WTC11 (cell line): ENCODE measurements at regions not wholly inside any gene's neighbourhood (a gene's known extent, or its start where the extent isn't known, plus 50 kb on each side); places are given as distances from the start of the nearest gene placed in this dataset.
"Not testable (repeated sequence)": the region's sequence is repeated elsewhere in the genome, so short reads cannot be mapped to it uniquely, and the experiment has no call there.

Experiments used
- ATF1 ChIP-seq: sonication (generic); formaldehyde crosslinking; IDR thresholded peaks from 2 replicates; pipeline ENCODE4 v1.8.1; 2023; ENCODE audit warnings: mild to moderate bottlenecking, moderate library complexity, missing genetic modification reagents
- CREB1 ChIP-seq: sonication (generic); formaldehyde crosslinking; IDR thresholded peaks from 2 replicates; pipeline ENCODE4 v1.8.0; 2023; ENCODE audit warnings: mild to moderate bottlenecking, missing genetic modification reagents
- EMX1 ChIP-seq: fragments of 250-450 bp; sonication (Bioruptor Pico); IDR thresholded peaks from 2 replicates; pipeline ENCODE4 v1.8.0; 2021; ENCODE audit warnings: mild to moderate bottlenecking
- FOXK1 ChIP-seq: sonication (generic); formaldehyde crosslinking; IDR thresholded peaks from 2 replicates; pipeline ENCODE4 v1.8.0; 2022; ENCODE audit warnings: mild to moderate bottlenecking, moderate library complexity, missing genetic modification reagents
- HMGXB4 ChIP-seq: sonication (generic); formaldehyde crosslinking; IDR thresholded peaks from 2 replicates; pipeline ENCODE4 v1.8.1; 2023; ENCODE audit warnings: mild to moderate bottlenecking, moderate library complexity, missing genetic modification reagents
- JUN ChIP-seq: sonication (generic); formaldehyde crosslinking; IDR thresholded peaks from 2 replicates; pipeline ENCODE4 v1.8.0; 2023; ENCODE audit warnings: mild to moderate bottlenecking, missing genetic modification reagents
- KAT7 ChIP-seq: sonication (generic); formaldehyde crosslinking; IDR thresholded peaks from 2 replicates; pipeline ENCODE4 v1.8.1; 2023; ENCODE audit warnings: missing genetic modification reagents, mild to moderate bottlenecking, borderline replicate concordance
- SMAD3 ChIP-seq: sonication (generic); formaldehyde crosslinking; IDR thresholded peaks from 2 replicates; pipeline ENCODE4 v1.8.0; 2022; ENCODE audit warnings: missing genetic modification reagents, mild to moderate bottlenecking, borderline replicate concordance
- ZNF219 ChIP-seq: sonication (generic); formaldehyde crosslinking; IDR thresholded peaks from 2 replicates; pipeline ENCODE4 v1.8.0; 2023; ENCODE audit warnings: missing genetic modification reagents, mild to moderate bottlenecking, borderline replicate concordance
- ZNF317 ChIP-seq: sonication (generic); formaldehyde crosslinking; IDR thresholded peaks from 2 replicates; pipeline ENCODE4 v1.8.1; 2023; ENCODE audit warnings: low read depth, mild to moderate bottlenecking, moderate library complexity, missing genetic modification reagents, borderline replicate concordance
- TF ChIP-seq, protein P1 (sequence below): sonication (generic); formaldehyde crosslinking; IDR thresholded peaks from 2 replicates; pipeline ENCODE4 v1.8.1; 2023; ENCODE audit warnings: mild to moderate bottlenecking, missing genetic modification reagents
- TF ChIP-seq, protein P2 (sequence below): fragments of 200-600 bp; IDR thresholded peaks from 2 replicates; pipeline ENCODE4 v1.8.0; 2022; ENCODE audit warnings: antibody characterized with exemption
- TF ChIP-seq, protein P3 (sequence below): sonication (generic); formaldehyde crosslinking; IDR thresholded peaks from 2 replicates; pipeline ENCODE4 v1.8.0; 2022; ENCODE audit warnings: mild to moderate bottlenecking, missing genetic modification reagents

DNA sequence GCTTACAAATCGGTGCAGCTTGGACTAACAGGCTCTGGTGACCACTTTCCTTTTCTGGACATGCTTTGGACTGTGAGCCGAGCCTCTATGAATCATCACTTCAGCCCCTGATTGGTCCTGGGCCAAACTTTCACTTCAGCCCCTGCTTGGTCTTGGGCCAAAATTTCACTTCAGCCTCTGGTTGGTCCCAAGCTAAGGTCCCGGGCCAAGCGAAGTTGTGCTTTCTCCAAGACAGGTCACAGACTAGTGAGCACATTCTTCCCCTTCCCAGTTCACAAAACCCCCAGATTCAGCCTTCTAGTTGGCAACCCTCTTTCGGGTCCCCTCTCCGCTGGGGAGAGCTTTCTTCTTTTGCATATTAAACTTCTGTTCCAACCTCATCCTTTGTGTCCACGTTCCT, 171.0 kb upstream of the ZNG1E start:
- TF ChIP-seq ZNF317 (CRISPR knock-in tag); KAT7 (CRISPR knock-in tag); FOXK1 (CRISPR knock-in tag); HMGXB4 (CRISPR knock-in tag); CREB1; SMAD3 (CRISPR knock-in tag); EMX1; ATF1 (CRISPR knock-in tag); JUN (CRISPR knock-in tag); ZNF219 (CRISPR knock-in tag): not testable (repeated sequence)
- TF ChIP-seq, protein P1, sequence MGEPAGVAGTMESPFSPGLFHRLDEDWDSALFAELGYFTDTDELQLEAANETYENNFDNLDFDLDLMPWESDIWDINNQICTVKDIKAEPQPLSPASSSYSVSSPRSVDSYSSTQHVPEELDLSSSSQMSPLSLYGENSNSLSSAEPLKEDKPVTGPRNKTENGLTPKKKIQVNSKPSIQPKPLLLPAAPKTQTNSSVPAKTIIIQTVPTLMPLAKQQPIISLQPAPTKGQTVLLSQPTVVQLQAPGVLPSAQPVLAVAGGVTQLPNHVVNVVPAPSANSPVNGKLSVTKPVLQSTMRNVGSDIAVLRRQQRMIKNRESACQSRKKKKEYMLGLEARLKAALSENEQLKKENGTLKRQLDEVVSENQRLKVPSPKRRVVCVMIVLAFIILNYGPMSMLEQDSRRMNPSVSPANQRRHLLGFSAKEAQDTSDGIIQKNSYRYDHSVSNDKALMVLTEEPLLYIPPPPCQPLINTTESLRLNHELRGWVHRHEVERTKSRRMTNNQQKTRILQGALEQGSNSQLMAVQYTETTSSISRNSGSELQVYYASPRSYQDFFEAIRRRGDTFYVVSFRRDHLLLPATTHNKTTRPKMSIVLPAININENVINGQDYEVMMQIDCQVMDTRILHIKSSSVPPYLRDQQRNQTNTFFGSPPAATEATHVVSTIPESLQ (CRISPR knock-in tag), result not testable (repeated sequence)
- TF ChIP-seq, protein P2, sequence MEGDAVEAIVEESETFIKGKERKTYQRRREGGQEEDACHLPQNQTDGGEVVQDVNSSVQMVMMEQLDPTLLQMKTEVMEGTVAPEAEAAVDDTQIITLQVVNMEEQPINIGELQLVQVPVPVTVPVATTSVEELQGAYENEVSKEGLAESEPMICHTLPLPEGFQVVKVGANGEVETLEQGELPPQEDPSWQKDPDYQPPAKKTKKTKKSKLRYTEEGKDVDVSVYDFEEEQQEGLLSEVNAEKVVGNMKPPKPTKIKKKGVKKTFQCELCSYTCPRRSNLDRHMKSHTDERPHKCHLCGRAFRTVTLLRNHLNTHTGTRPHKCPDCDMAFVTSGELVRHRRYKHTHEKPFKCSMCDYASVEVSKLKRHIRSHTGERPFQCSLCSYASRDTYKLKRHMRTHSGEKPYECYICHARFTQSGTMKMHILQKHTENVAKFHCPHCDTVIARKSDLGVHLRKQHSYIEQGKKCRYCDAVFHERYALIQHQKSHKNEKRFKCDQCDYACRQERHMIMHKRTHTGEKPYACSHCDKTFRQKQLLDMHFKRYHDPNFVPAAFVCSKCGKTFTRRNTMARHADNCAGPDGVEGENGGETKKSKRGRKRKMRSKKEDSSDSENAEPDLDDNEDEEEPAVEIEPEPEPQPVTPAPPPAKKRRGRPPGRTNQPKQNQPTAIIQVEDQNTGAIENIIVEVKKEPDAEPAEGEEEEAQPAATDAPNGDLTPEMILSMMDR, result not testable (repeated sequence)
- TF ChIP-seq, protein P3, sequence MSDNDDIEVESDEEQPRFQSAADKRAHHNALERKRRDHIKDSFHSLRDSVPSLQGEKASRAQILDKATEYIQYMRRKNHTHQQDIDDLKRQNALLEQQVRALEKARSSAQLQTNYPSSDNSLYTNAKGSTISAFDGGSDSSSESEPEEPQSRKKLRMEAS (CRISPR knock-in tag), result not testable (repeated sequence)
